ENCODE measurements at regions not wholly inside any gene's neighbourhood (a gene's known extent, or its start where the extent isn't known, plus 50 kb on each side); places are given as distances from the start of the nearest gene placed in this dataset.
"Not testable (repeated sequence)": the region's sequence is repeated elsewhere in the genome, so short reads cannot be mapped to it uniquely, and the experiment has no call there.

- Histone ChIP-seq H3K27me3 (ENCODE audit: insufficient read depth, low read length, poor library complexity, severe bottlenecking) (no peaks in the 10 kb centered on the region), H3F3A (ENCODE audit: low read depth) (no peaks in the 10 kb centered on the region), H3K9me3 (ENCODE audit: insufficient read depth, low read depth, low read length) (no peaks in the 10 kb centered on the region), H3K36me3 (ENCODE audit: insufficient read depth, low read length) (no peaks in the 10 kb centered on the region), H2AFZ (ENCODE audit: low read length) (no peak overlapping the region), H3K79me2 (ENCODE audit: insufficient read depth, low read length) (no peaks in the 10 kb centered on the region), H3K9ac (ENCODE audit: low read depth, low read length, poor library complexity, severe bottlenecking) (no peak overlapping the region), H3K9me2 (replicated peaks; ENCODE audit: low read depth, low read length) (no peaks in the 10 kb centered on the region), H3K4me1 (ENCODE audit: insufficient read depth, low read length, poor library complexity, severe bottlenecking) (no peaks in the 10 kb centered on the region), H3K4me2 (ENCODE audit: low read depth, low read length, poor library complexity, severe bottlenecking) (no peak overlapping the region), H4K20me1 (ENCODE audit: insufficient read depth, low read length, poor library complexity, severe bottlenecking) (no peaks in the 10 kb centered on the region), H3K4me3 (ENCODE audit: low read length, poor library complexity, severe bottlenecking) (no peak overlapping the region)
- TF ChIP-seq CTCF (conservative IDR thresholded peaks at IDR 0.05; ENCODE audit: low read length) (no peak), EZH2phosphoT487 (IDR thresholded peaks at IDR 0.05; ENCODE audit: borderline replicate concordance) (no peak)
Measured at GRCh38 chr11:49851511-49851910, 100.7 kb upstream of the OR4C13 start.

- TF ChIP-seq CTCF (conservative IDR thresholded peaks at IDR 0.05; ENCODE audit: low read length): no peak
- no peak for TF ChIP-seq EZH2phosphoT487 (IDR thresholded peaks at IDR 0.05; ENCODE audit: borderline replicate concordance)
- Histone ChIP-seq H3K36me3 (ENCODE audit: insufficient read depth, low read length) (no peaks in the 10 kb centered on the region), H3K4me3 (ENCODE audit: low read length, poor library complexity, severe bottlenecking) (no peak overlapping the region)
Measured at GRCh38 chr11:49851971-49852389, 100.2 kb upstream of the OR4C13 start.

GRCh38 chr11:49888875-49889274, 63.3 kb upstream of the OR4C13 start:
- not testable (repeated sequence) for H4K20me1 ChIP-seq (ENCODE audit: insufficient read depth, low read length, poor library complexity, severe bottlenecking); H3K36me3 ChIP-seq (ENCODE audit: insufficient read depth, low read length); H3F3A ChIP-seq (ENCODE audit: low read depth); H3K4me3 ChIP-seq (ENCODE audit: low read length, poor library complexity, severe bottlenecking); H3K9me2 ChIP-seq (replicated peaks; ENCODE audit: low read depth, low read length); H2AFZ ChIP-seq (ENCODE audit: low read length); H3K79me2 ChIP-seq (ENCODE audit: insufficient read depth, low read length); H3K4me2 ChIP-seq (ENCODE audit: low read depth, low read length, poor library complexity, severe bottlenecking); H3K27me3 ChIP-seq (ENCODE audit: insufficient read depth, low read length, poor library complexity, severe bottlenecking); H3K9me3 ChIP-seq (ENCODE audit: insufficient read depth, low read depth, low read length); H3K9ac ChIP-seq (ENCODE audit: low read depth, low read length, poor library complexity, severe bottlenecking); H3K4me1 ChIP-seq (ENCODE audit: insufficient read depth, low read length, poor library complexity, severe bottlenecking)

More at GRCh38 chr11:49851971-49852389, 100.2 kb upstream of the OR4C13 start:
- no peaks in the 10 kb centered on the region for H4K20me1 ChIP-seq (ENCODE audit: insufficient read depth, low read length, poor library complexity, severe bottlenecking)
- H3K4me1 ChIP-seq (ENCODE audit: insufficient read depth, low read length, poor library complexity, severe bottlenecking): no peaks in the 10 kb centered on the region
- H2AFZ ChIP-seq (ENCODE audit: low read length): no peak overlapping the region
- H3F3A ChIP-seq (ENCODE audit: low read depth): no peaks in the 10 kb centered on the region
- H3K4me2 ChIP-seq (ENCODE audit: low read depth, low read length, poor library complexity, severe bottlenecking): no peak overlapping the region
- H3K9me2 ChIP-seq (replicated peaks; ENCODE audit: low read depth, low read length): no peaks in the 10 kb centered on the region
- no peaks in the 10 kb centered on the region for H3K27me3 ChIP-seq (ENCODE audit: insufficient read depth, low read length, poor library complexity, severe bottlenecking)
- H3K79me2 ChIP-seq (ENCODE audit: insufficient read depth, low read length): no peaks in the 10 kb centered on the region
- no peak overlapping the region for H3K9ac ChIP-seq (ENCODE audit: low read depth, low read length, poor library complexity, severe bottlenecking)
- H3K9me3 ChIP-seq (ENCODE audit: insufficient read depth, low read depth, low read length): no peaks in the 10 kb centered on the region

GRCh38 chr11:49891910-49892671, 60.1 kb upstream of the OR4C13 start:
- not testable (repeated sequence) for H3K9me2 ChIP-seq (replicated peaks; ENCODE audit: low read depth, low read length); H3K36me3 ChIP-seq (ENCODE audit: insufficient read depth, low read length); H3K4me1 ChIP-seq (ENCODE audit: insufficient read depth, low read length, poor library complexity, severe bottlenecking); H2AFZ ChIP-seq (ENCODE audit: low read length); H3K4me2 ChIP-seq (ENCODE audit: low read depth, low read length, poor library complexity, severe bottlenecking); H3K9ac ChIP-seq (ENCODE audit: low read depth, low read length, poor library complexity, severe bottlenecking); H3K9me3 ChIP-seq (ENCODE audit: insufficient read depth, low read depth, low read length); H3K27me3 ChIP-seq (ENCODE audit: insufficient read depth, low read length, poor library complexity, severe bottlenecking); H4K20me1 ChIP-seq (ENCODE audit: insufficient read depth, low read length, poor library complexity, severe bottlenecking); H3F3A ChIP-seq (ENCODE audit: low read depth); H3K79me2 ChIP-seq (ENCODE audit: insufficient read depth, low read length); H3K4me3 ChIP-seq (ENCODE audit: low read length, poor library complexity, severe bottlenecking)

GRCh38 chr11:49893442-49893841, 58.7 kb upstream of the OR4C13 start:
- not testable (repeated sequence) for H3K36me3 ChIP-seq (ENCODE audit: insufficient read depth, low read length); H3K9me3 ChIP-seq (ENCODE audit: insufficient read depth, low read depth, low read length); H3K4me3 ChIP-seq (ENCODE audit: low read length, poor library complexity, severe bottlenecking); H3K4me2 ChIP-seq (ENCODE audit: low read depth, low read length, poor library complexity, severe bottlenecking); H3F3A ChIP-seq (ENCODE audit: low read depth); H3K9me2 ChIP-seq (replicated peaks; ENCODE audit: low read depth, low read length); H3K4me1 ChIP-seq (ENCODE audit: insufficient read depth, low read length, poor library complexity, severe bottlenecking); H4K20me1 ChIP-seq (ENCODE audit: insufficient read depth, low read length, poor library complexity, severe bottlenecking); H3K27me3 ChIP-seq (ENCODE audit: insufficient read depth, low read length, poor library complexity, severe bottlenecking); H3K79me2 ChIP-seq (ENCODE audit: insufficient read depth, low read length); H3K9ac ChIP-seq (ENCODE audit: low read depth, low read length, poor library complexity, severe bottlenecking); H2AFZ ChIP-seq (ENCODE audit: low read length)

Measured in Loucy (cell line).